Panc1 (cell line): ENCODE measurements at regions not wholly inside any gene's neighbourhood (a gene's known extent, or its start where the extent isn't known, plus 50 kb on each side); places are given as distances from the start of the nearest gene placed in this dataset.

Experiments used
- ATAC-seq: fragments of 200-7000 bp; cut with Tn5 transposase; 2 replicates; pipeline ENCODE4 v1.9.1; 2020; ENCODE audit warnings: mild to moderate bottlenecking, moderate library complexity
- BruUV-seq: library from RNA; stranded (reverse); fragments of 400-500 nt; replicated peaks from 2 replicates; lab custom pipeline; 2021; lab: Mats Ljungman, UMichigan
- CTCF ChIA-PET: fragments of 300-600 bp; sonication (Branson Sonifier 250); formaldehyde crosslinking; loops from one replicate; lab custom pipeline; 2022; ENCODE audit warnings: antibody characterized with exemption; lab: Charles Lee
- POLR2A ChIA-PET: fragments of 300-600 bp; sonication (Branson Sonifier 250); formaldehyde crosslinking; loops from one replicate; lab custom pipeline; 2022; ENCODE audit warnings: antibody characterized with exemption; lab: Charles Lee
- DNase-seq: peaks from one replicate; pipeline ENCODE4 v3.0.0-alpha.2; 2010; ENCODE audit warnings: low read depth, low spot score
- H3K27ac ChIP-seq: 2 replicates; pipeline ENCODE4 v1.5.1; 2011; ENCODE audit warnings: mild to moderate bottlenecking, low read length, inconsistent platforms
- H3K27me3 ChIP-seq: fragments of 200-500 bp; sonication (Bioruptor generic); 2 replicates; pipeline ENCODE4 v1.6.0; 2014; ENCODE audit warnings: low read length, inconsistent platforms; ENCODE audit not compliant: control insufficient read depth, insufficient read depth
- H3K36me3 ChIP-seq: fragments of 200-500 bp; sonication (Bioruptor generic); 2 replicates; pipeline ENCODE4 v1.5.1; 2014; ENCODE audit warnings: inconsistent platforms, mild to moderate bottlenecking, low read length, moderate library complexity; ENCODE audit not compliant: control insufficient read depth, insufficient read depth
- H3K4me1 ChIP-seq: 2 replicates; pipeline ENCODE4 v1.5.1; 2011; ENCODE audit warnings: inconsistent platforms, mild to moderate bottlenecking, low read length, moderate library complexity; ENCODE audit not compliant: control insufficient read depth, insufficient read depth
- H3K4me3 ChIP-seq, 2 experiments: 2 replicates each; pipeline ENCODE4 v1.5.1; 2011 to 2012; ENCODE audit warnings: low read depth in 2 of 2, low read length in 2 of 2, mild to moderate bottlenecking in 2 of 2, inconsistent platforms in 1 of 2, moderate library complexity in 1 of 2
- H3K9me3 ChIP-seq: fragments of 200-500 bp; sonication (Bioruptor generic); 2 replicates; pipeline ENCODE4 v1.5.1; 2014; ENCODE audit warnings: low read depth, mild to moderate bottlenecking, inconsistent platforms, low read length, moderate library complexity; ENCODE audit not compliant: control insufficient read depth, insufficient read depth
- POLR2AphosphoS5 ChIP-seq: IDR thresholded peaks from 2 replicates; pipeline ENCODE4 v1.6.1; 2012; ENCODE audit warnings: mild to moderate bottlenecking, low read depth, low read length, moderate library complexity
- SIN3A ChIP-seq: IDR thresholded peaks from 2 replicates; pipeline ENCODE4 v1.6.1; 2012; ENCODE audit warnings: low read depth, mild to moderate bottlenecking, low read length, moderate library complexity, borderline replicate concordance; ENCODE audit not compliant: insufficient read depth
- TCF7L2 ChIP-seq: IDR thresholded peaks from 2 replicates; pipeline ENCODE4 v1.6.1; 2011; ENCODE audit warnings: mild to moderate bottlenecking, low read depth, low read length, inconsistent platforms
- in situ Hi-C: cut with HindIII; loops from 2 replicates; pipeline ENCODE4 v1.10.0; 2016; ENCODE audit warnings: low sequenced_read_pairs, low pct_unique_long_range_greater_than_20kb
- intact Hi-C: fragments of 100-400 bp; cut with micrococcal nuclease; formaldehyde crosslinking; loops from one replicate; pipeline ENCODE4 v1.10.0; 2022; ENCODE audit not compliant: unreplicated experiment
- TF ChIP-seq, protein P1 (sequence below): fragments of 450-650 bp; IDR thresholded peaks from 2 replicates; pipeline ENCODE4 v1.5.1; 2017; ENCODE audit warnings: mild to moderate bottlenecking
- TF ChIP-seq, protein P2 (sequence below), 2 experiments: IDR thresholded peaks; 2 replicates each; pipeline ENCODE4 v1.6.1; 2011 to 2012; ENCODE audit warnings: low read depth in 2 of 2, control low read depth in 1 of 2, low read length in 1 of 2, mild to moderate bottlenecking in 1 of 2, moderate library complexity in 1 of 2; ENCODE audit not compliant: insufficient read depth in 1 of 2

DNA sequence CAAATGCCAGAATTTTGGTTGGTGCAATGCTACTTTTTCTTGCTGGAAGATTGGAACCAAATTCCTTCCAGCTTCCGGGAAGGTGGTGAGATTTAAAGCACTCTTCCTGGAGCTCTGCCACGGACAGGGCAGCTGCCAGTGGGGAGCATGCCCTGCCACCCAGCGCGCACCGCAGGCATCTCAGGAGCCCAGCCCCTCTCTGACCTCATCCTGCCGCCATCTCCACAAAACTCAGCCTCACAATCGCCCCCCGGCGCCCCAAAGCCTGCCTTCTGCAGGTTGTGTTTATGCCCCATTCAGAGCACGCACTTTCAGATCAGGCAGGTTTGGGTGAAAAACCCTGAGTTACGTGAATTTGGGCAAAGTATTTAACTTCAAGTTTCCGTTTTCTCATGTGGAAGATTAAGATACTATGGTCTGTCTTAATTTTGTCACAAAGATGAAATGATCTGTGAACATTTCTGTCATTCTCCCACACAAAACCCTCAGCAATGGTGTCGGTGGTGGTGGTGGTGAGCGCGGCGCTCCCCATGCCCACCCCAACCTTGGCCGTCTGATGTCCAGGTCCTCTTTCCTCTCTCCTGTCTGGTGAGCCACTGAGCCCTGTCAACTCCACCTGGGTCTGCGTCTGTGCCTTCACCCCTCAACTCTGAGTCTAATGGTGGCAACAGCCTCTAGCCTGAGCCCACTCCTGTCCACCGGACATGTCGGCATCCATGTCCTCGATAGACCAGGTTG, 282.8 kb upstream of the SALL3 start:
- peaks cover 26% of the 10 kb centered on the region for H3K27me3 ChIP-seq
- ChIA-PET POLR2A (no interaction called here), CTCF (no interaction called here)
- DNase-seq (no peak), ATAC-seq (no peak)
- TF ChIP-seq, protein P1, sequence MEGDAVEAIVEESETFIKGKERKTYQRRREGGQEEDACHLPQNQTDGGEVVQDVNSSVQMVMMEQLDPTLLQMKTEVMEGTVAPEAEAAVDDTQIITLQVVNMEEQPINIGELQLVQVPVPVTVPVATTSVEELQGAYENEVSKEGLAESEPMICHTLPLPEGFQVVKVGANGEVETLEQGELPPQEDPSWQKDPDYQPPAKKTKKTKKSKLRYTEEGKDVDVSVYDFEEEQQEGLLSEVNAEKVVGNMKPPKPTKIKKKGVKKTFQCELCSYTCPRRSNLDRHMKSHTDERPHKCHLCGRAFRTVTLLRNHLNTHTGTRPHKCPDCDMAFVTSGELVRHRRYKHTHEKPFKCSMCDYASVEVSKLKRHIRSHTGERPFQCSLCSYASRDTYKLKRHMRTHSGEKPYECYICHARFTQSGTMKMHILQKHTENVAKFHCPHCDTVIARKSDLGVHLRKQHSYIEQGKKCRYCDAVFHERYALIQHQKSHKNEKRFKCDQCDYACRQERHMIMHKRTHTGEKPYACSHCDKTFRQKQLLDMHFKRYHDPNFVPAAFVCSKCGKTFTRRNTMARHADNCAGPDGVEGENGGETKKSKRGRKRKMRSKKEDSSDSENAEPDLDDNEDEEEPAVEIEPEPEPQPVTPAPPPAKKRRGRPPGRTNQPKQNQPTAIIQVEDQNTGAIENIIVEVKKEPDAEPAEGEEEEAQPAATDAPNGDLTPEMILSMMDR, result no peak
- TF ChIP-seq POLR2AphosphoS5, result no peak
- TF ChIP-seq, protein P2, sequence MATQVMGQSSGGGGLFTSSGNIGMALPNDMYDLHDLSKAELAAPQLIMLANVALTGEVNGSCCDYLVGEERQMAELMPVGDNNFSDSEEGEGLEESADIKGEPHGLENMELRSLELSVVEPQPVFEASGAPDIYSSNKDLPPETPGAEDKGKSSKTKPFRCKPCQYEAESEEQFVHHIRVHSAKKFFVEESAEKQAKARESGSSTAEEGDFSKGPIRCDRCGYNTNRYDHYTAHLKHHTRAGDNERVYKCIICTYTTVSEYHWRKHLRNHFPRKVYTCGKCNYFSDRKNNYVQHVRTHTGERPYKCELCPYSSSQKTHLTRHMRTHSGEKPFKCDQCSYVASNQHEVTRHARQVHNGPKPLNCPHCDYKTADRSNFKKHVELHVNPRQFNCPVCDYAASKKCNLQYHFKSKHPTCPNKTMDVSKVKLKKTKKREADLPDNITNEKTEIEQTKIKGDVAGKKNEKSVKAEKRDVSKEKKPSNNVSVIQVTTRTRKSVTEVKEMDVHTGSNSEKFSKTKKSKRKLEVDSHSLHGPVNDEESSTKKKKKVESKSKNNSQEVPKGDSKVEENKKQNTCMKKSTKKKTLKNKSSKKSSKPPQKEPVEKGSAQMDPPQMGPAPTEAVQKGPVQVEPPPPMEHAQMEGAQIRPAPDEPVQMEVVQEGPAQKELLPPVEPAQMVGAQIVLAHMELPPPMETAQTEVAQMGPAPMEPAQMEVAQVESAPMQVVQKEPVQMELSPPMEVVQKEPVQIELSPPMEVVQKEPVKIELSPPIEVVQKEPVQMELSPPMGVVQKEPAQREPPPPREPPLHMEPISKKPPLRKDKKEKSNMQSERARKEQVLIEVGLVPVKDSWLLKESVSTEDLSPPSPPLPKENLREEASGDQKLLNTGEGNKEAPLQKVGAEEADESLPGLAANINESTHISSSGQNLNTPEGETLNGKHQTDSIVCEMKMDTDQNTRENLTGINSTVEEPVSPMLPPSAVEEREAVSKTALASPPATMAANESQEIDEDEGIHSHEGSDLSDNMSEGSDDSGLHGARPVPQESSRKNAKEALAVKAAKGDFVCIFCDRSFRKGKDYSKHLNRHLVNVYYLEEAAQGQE (IDR thresholded peaks at IDR 0.05; ENCODE audit: insufficient read depth in 1 of 2, low read depth in 2 of 2, low read length in 1 of 2), result no peak
- TF ChIP-seq TCF7L2, result no peak
- no peak for TF ChIP-seq SIN3A
- H3K4me1 ChIP-seq, result no peaks in the 10 kb centered on the region
- BruUV-seq, result no TSS peak
- intact Hi-C loops, result no loop called here
- H3K4me3 ChIP-seq, result no peak overlapping the region
- in situ Hi-C loops, result no loop called here
- no peak overlapping the region for H3K27ac ChIP-seq
- H3K9me3 ChIP-seq, result no peaks in the 10 kb centered on the region
- H3K36me3 ChIP-seq, result no peaks in the 10 kb centered on the region

- CTCF ChIA-PET, result no interaction called here
- Histone ChIP-seq H3K4me3 (no peak overlapping the region), H3K36me3 (no peaks in the 10 kb centered on the region), H3K9me3 (no peaks in the 10 kb centered on the region), H3K27ac (no peak overlapping the region), H3K27me3 (peaks cover 22% of the 10 kb centered on the region), H3K4me1 (no peaks in the 10 kb centered on the region)
- DNase-seq (no peak), ATAC-seq (no peak)
- intact Hi-C loops, result no loop called here
- in situ Hi-C loops, result no loop called here
- TF ChIP-seq, protein P1, result no peak
- TF ChIP-seq, protein P2 (IDR thresholded peaks at IDR 0.05; ENCODE audit: insufficient read depth in 1 of 2, low read depth in 2 of 2, low read length in 1 of 2), result no peak
- TF ChIP-seq SIN3A, result no peak
- TF ChIP-seq POLR2AphosphoS5, result no peak
- TF ChIP-seq TCF7L2, result no peak
- POLR2A ChIA-PET, result no interaction called here
- BruUV-seq, result no TSS peak
Measured at GRCh38 chr18:78697446-78697845, 282.2 kb upstream of the SALL3 start.
